ENCODE measurements at regions not wholly inside any gene's neighbourhood (a gene's known extent, or its start where the extent isn't known, plus 50 kb on each side); places are given as distances from the start of the nearest gene placed in this dataset.

- TF ChIP-seq CTCF (IDR thresholded peaks at IDR 0.05; ENCODE audit: poor library complexity) = no peak
- no peak for TF ChIP-seq EZH2 (IDR thresholded peaks at IDR 0.05; ENCODE audit: borderline replicate concordance)
- no peak for TF ChIP-seq EZH2phosphoT487 (IDR thresholded peaks at IDR 0.05; ENCODE audit: low read depth, severe bottlenecking, unreplicated experiment)
These were observed 835.5 kb upstream of the GCFC2 start for GRCh38 chr2:76546207-76546606.

Data from hepatocyte (in vitro differentiated cells).